Activated CD4-positive, alpha-beta T cell treated with anti-CD3 and anti-CD28 coated beads, Interleukin-2, Interleukin-4, amounts not matched to agents 100 ng/mL and 50 ng/mL, durations not matched to agents 16 hours and 8 hours (primary cell): ENCODE measurements at regions not wholly inside any gene's neighbourhood (a gene's known extent, or its start where the extent isn't known, plus 50 kb on each side); places are given as distances from the start of the nearest gene placed in this dataset.
"Not testable (repeated sequence)": the region's sequence is repeated elsewhere in the genome, so short reads cannot be mapped to it uniquely, and the experiment has no call there.

Experiments
- DNase-seq: peaks from one replicate; pipeline ENCODE4 v3.0.0-alpha.2; 2020; ENCODE audit warnings: low spot score

GRCh38 chr11:106497822-106498221 is 420.4 kb downstream of the AASDHPPT start:
- DNase-seq, result no peak

- no peak for DNase-seq
Observed at GRCh38 chr11:106503901-106504300, 426.4 kb downstream of the AASDHPPT start.

- DNase-seq, result no peak
Observed at GRCh38 chr11:106507645-106508306, 430.3 kb downstream of the AASDHPPT start.

GRCh38 chr11:106514706-106515105 is 437.2 kb downstream of the AASDHPPT start:
- DNase-seq, result no peak

GRCh38 chr11:106517426-106517825 is 440.0 kb downstream of the AASDHPPT start:
- no peak for DNase-seq

- no peak for DNase-seq
Observed at GRCh38 chr11:106520146-106520912, 442.9 kb downstream of the AASDHPPT start.

- DNase-seq, result no peak
Observed at GRCh38 chr11:106520920-106521319, 443.5 kb downstream of the AASDHPPT start.

GRCh38 chr11:106523171-106523570 is 445.7 kb downstream of the AASDHPPT start:
- no peak for DNase-seq

- DNase-seq, result no peak
Observed at GRCh38 chr11:106523921-106524320, 446.5 kb downstream of the AASDHPPT start.

- no peak for DNase-seq
Observed at GRCh38 chr11:106524436-106524835, 447.0 kb downstream of the AASDHPPT start.

- DNase-seq, result not testable (repeated sequence)
Observed at GRCh38 chr11:106531648-106532047, 454.2 kb downstream of the AASDHPPT start.

- no peak for DNase-seq
Observed at GRCh38 chr11:106533046-106533445, 455.6 kb downstream of the AASDHPPT start.

- DNase-seq, result no peak
Observed at GRCh38 chr11:106540001-106540400, 462.5 kb downstream of the AASDHPPT start.

GRCh38 chr11:106548406-106548805 is 469.9 kb downstream of the GUCY1A2 start:
- no peak for DNase-seq

- no peak for DNase-seq
Observed at GRCh38 chr11:106551744-106552673, 466.3 kb downstream of the GUCY1A2 start.

- no peak for DNase-seq
Observed at GRCh38 chr11:106552694-106553203, 465.5 kb downstream of the GUCY1A2 start.

GRCh38 chr11:106553304-106553703 is 465.0 kb downstream of the GUCY1A2 start:
- DNase-seq, result no peak

GRCh38 chr11:106555566-106556250 is 462.6 kb downstream of the GUCY1A2 start:
- DNase-seq, result not testable (repeated sequence)

- no peak for DNase-seq
Observed at GRCh38 chr11:106565326-106565725, 452.9 kb downstream of the GUCY1A2 start.

- no peak for DNase-seq
Observed at GRCh38 chr11:106568632-106569031, 449.6 kb downstream of the GUCY1A2 start.

- not testable (repeated sequence) for DNase-seq
Observed at GRCh38 chr11:106577384-106577783, 440.9 kb downstream of the GUCY1A2 start.

- DNase-seq, result no peak
Observed at GRCh38 chr11:106581399-106581798, 436.9 kb downstream of the GUCY1A2 start.
